GM23248 (cell line): ENCODE measurements at regions not wholly inside any gene's neighbourhood (a gene's known extent, or its start where the extent isn't known, plus 50 kb on each side); places are given as distances from the start of the nearest gene placed in this dataset.

Experiments used
- EZH2 ChIP-seq: fragments of 200-600 bp; sonication (generic); IDR thresholded peaks from 2 replicates; pipeline ENCODE4 v1.6.1; 2018; ENCODE audit warnings: antibody characterized with exemption, mild to moderate bottlenecking; ENCODE audit not compliant: insufficient read depth, poor library complexity, severe bottlenecking
- EZH2phosphoT487 ChIP-seq: fragments of 200-600 bp; sonication (generic); IDR thresholded peaks from 2 replicates; pipeline ENCODE4 v1.6.1; 2018; ENCODE audit warnings: antibody characterized with exemption, moderate library complexity, mild to moderate bottlenecking, low read depth; ENCODE audit not compliant: insufficient read depth

- TF ChIP-seq EZH2 (no peak), EZH2phosphoT487 (no peak)
Measured at GRCh38 chr9:28976684-28977083, 1403.4 kb upstream of the C9orf72 start.
